Suprapubic skin (tissue), 4 donors: ENCODE measurements at regions not wholly inside any gene's neighbourhood (a gene's known extent, or its start where the extent isn't known, plus 50 kb on each side); places are given as distances from the start of the nearest gene placed in this dataset.
"Not testable (repeated sequence)": the region's sequence is repeated elsewhere in the genome, so short reads cannot be mapped to it uniquely, and the experiment has no call there.

Experiments used
- DNase-seq, 2 donors: peaks; one replicate each; pipeline ENCODE4 v3.0.0-alpha.2; 2019; ENCODE audit warnings: low spot score in 2 of 2
- H3K27ac ChIP-seq: fragments of 200-600 bp; sonication (generic); one replicate; pipeline ENCODE4 v1.5.1; 2019
- H3K27me3 ChIP-seq: fragments of 200-600 bp; sonication (generic); one replicate; pipeline ENCODE4 v1.5.1; 2019
- H3K36me3 ChIP-seq: fragments of 200-600 bp; sonication (generic); one replicate; pipeline ENCODE4 v1.5.1; 2019
- H3K4me1 ChIP-seq: fragments of 200-600 bp; sonication (generic); one replicate; pipeline ENCODE4 v1.5.1; 2019
- H3K4me3 ChIP-seq: fragments of 200-600 bp; sonication (generic); one replicate; pipeline ENCODE4 v1.5.1; 2019; ENCODE audit warnings: mild to moderate bottlenecking
- H3K9me3 ChIP-seq: fragments of 200-600 bp; sonication (generic); one replicate; pipeline ENCODE4 v1.5.1; 2019
- CTCF ChIP-seq, 2 donors: fragments of 200-600 bp in 1 of 2; fragments of 450-650 bp in 1 of 2; sonication (generic) in 1 of 2; IDR thresholded peaks; one replicate each; pipeline ENCODE4 v1.5.1; 2016 to 2019; ENCODE audit warnings: antibody characterized with exemption in 2 of 2, mild to moderate bottlenecking in 1 of 2, moderate library complexity in 1 of 2
- EP300 ChIP-seq: sonication (generic); formaldehyde crosslinking; IDR thresholded peaks from one replicate; pipeline ENCODE4 v1.6.1; 2017; ENCODE audit warnings: antibody characterized with exemption
- POLR2A ChIP-seq, 2 donors: fragments of 450-650 bp; IDR thresholded peaks; one replicate each; pipeline ENCODE4 v1.6.1; 2017; ENCODE audit warnings: antibody characterized with exemption in 2 of 2, mild to moderate bottlenecking in 2 of 2, moderate library complexity in 2 of 2
- POLR2AphosphoS5 ChIP-seq, 3 donors: sonication (generic); formaldehyde crosslinking; IDR thresholded peaks; one replicate each; pipeline ENCODE4 v1.6.1; 2017; ENCODE audit warnings: antibody characterized with exemption in 3 of 3
- WGBS: methylation state at CpG from one replicate; pipeline ENCODE4 v1.1.5; 2018; 5-methylcytosine and 5-hydroxymethylcytosine counted together

- TF ChIP-seq EP300, result no peak
- no peak for TF ChIP-seq POLR2A (IDR thresholded peaks at IDR 0.05)
- no peak for TF ChIP-seq POLR2AphosphoS5 (IDR thresholded peaks at IDR 0.05)
- no peak for TF ChIP-seq CTCF (IDR thresholded peaks at IDR 0.05)
- Histone ChIP-seq H3K27me3 (no peaks in the 10 kb centered on the region), H3K36me3 (no peaks in the 10 kb centered on the region), H3K4me3 (no peak overlapping the region), H3K4me1 (no peaks in the 10 kb centered on the region), H3K27ac (no peak overlapping the region), H3K9me3 (no peaks in the 10 kb centered on the region)
- 86% methylated on average over 7 of the region's 7 CpGs for WGBS
- DNase-seq, result no peak
These were observed 93.9 kb upstream of the NPSR1 start for GRCh38 chr7:34564091-34564490.

GRCh38 chr7:34567906-34568305, 90.1 kb upstream of the NPSR1 start:
- Histone ChIP-seq H3K27ac (no peak overlapping the region), H3K36me3 (no peaks in the 10 kb centered on the region), H3K9me3 (no peaks in the 10 kb centered on the region), H3K4me1 (no peaks in the 10 kb centered on the region), H3K4me3 (no peak overlapping the region), H3K27me3 (no peaks in the 10 kb centered on the region)
- no peak for DNase-seq
- 48% methylated on average over 1 of the region's 1 CpG for WGBS
- no peak for TF ChIP-seq POLR2AphosphoS5 (IDR thresholded peaks at IDR 0.05)
- TF ChIP-seq EP300, result no peak
- no peak for TF ChIP-seq POLR2A (IDR thresholded peaks at IDR 0.05)
- no peak for TF ChIP-seq CTCF (IDR thresholded peaks at IDR 0.05)

- no peaks in the 10 kb centered on the region for H3K4me1 ChIP-seq
- no peaks in the 10 kb centered on the region for H3K36me3 ChIP-seq
- H3K27ac ChIP-seq, result no peak overlapping the region
- H3K27me3 ChIP-seq, result no peaks in the 10 kb centered on the region
- 90% methylated on average over 6 of the region's 6 CpGs for WGBS
- no peak for TF ChIP-seq POLR2A (IDR thresholded peaks at IDR 0.05)
- TF ChIP-seq POLR2AphosphoS5 (IDR thresholded peaks at IDR 0.05), result no peak
- no peak for TF ChIP-seq CTCF (IDR thresholded peaks at IDR 0.05)
- no peak for TF ChIP-seq EP300
- H3K4me3 ChIP-seq, result no peak overlapping the region
- H3K9me3 ChIP-seq, result no peaks in the 10 kb centered on the region
- no peak for DNase-seq
These were observed 87.9 kb upstream of the NPSR1 start for GRCh38 chr7:34569975-34570699.

GRCh38 chr7:34575006-34575405, 83.0 kb upstream of the NPSR1 start:
- DNase-seq, result no peak
- Histone ChIP-seq H3K27ac (no peak overlapping the region), H3K9me3 (no peaks in the 10 kb centered on the region), H3K4me1 (no peaks in the 10 kb centered on the region), H3K27me3 (no peaks in the 10 kb centered on the region), H3K36me3 (no peaks in the 10 kb centered on the region), H3K4me3 (no peak overlapping the region)
- TF ChIP-seq CTCF (IDR thresholded peaks at IDR 0.05) (no peak), POLR2AphosphoS5 (IDR thresholded peaks at IDR 0.05) (no peak)
- 61% methylated on average over 2 of the region's 2 CpGs for WGBS

DNA sequence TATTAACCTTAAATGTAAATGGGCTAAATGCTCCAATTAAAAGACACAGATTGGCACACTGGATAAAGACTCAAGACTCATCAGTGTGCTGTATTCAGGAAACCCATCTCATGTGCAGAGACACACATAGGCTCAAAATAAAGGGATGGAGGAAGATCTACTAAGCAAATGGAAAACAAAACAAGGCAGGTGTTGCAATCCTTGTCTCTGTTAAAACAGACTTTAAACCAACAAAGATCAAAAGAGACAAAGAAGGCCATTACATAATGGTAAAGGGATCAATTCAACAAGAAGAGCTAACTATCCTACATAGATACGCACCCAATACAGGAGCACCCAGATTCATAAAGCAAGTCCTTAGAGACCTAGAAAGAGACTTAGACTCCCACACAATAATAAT, 80.1 kb upstream of the NPSR1 start:
- not testable (repeated sequence) for H3K4me1 ChIP-seq, H3K36me3 ChIP-seq, H3K27me3 ChIP-seq, H3K27ac ChIP-seq, H3K9me3 ChIP-seq, H3K4me3 ChIP-seq, DNase-seq
- WGBS, result 100% methylated on average over 1 of the region's 1 CpG

DNA sequence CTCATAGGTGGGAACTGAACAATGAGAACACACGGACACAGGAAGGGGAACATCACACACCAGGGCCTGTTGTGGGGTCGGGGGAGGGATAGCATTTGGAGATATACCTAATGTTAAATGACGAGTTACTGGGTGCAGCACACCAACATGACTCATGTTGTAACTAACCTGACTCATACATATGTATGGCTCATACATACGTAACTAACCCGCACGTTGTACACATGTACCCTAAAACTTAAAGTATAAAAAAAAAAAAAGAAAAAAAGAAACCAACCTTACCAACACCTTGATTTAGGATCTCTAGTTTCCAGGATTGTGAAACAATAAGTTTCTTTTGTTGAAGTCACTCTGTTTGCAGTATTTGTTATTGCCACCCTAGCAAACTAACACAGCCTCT, 76.3 kb upstream of the NPSR1 start:
- H3K9me3 ChIP-seq, H3K36me3 ChIP-seq, DNase-seq, H3K27ac ChIP-seq, H3K4me3 ChIP-seq, H3K4me1 ChIP-seq, H3K27me3 ChIP-seq: not testable (repeated sequence)
- 88% methylated on average over 6 of the region's 6 CpGs for WGBS
